ENCODE measurements at regions not wholly inside any gene's neighbourhood (a gene's known extent, or its start where the extent isn't known, plus 50 kb on each side); places are given as distances from the start of the nearest gene placed in this dataset.
"Not testable (repeated sequence)": the region's sequence is repeated elsewhere in the genome, so short reads cannot be mapped to it uniquely, and the experiment has no call there.

- TF ChIP-seq CTCF (IDR thresholded peaks at IDR 0.05; ENCODE audit: extremely low read depth, missing control alignments) = no peak
Observed at GRCh38 chrX:140425712-140426395, 79.0 kb downstream of the SOX3 start.

GRCh38 chrX:140422501-140422900 is 82.4 kb downstream of the SOX3 start:
- no peak for TF ChIP-seq CTCF (IDR thresholded peaks at IDR 0.05; ENCODE audit: extremely low read depth, missing control alignments)
- DNase-seq (ENCODE audit: low spot score) = no peak

More at GRCh38 chrX:140425712-140426395, 79.0 kb downstream of the SOX3 start:
- DNase-seq (ENCODE audit: low spot score) = no peak

DNA sequence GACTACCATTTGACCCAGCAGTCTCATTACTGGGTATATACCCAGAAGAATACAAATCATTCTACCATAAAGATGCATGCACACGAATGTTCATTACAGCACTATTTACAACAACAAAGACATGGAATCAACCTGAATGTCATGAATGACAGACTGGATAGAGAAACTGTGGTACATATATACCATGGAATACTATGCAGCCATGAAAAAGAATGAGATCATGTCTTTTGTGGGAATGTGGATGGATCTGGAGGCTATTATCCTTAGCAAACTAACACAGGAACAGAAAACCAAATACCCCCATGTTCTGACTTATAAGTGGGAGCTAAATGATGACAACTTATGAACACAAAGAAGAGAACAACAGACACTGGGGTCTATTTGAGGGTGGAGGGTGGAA is 102.7 kb downstream of the SOX3 start:
- not testable (repeated sequence) for DNase-seq (ENCODE audit: low spot score)

- DNase-seq (ENCODE audit: low spot score) = not testable (repeated sequence)
Observed at GRCh38 chrX:140396326-140396725, 108.5 kb downstream of the SOX3 start.

GRCh38 chrX:140393507-140393906 is 111.4 kb downstream of the SOX3 start:
- TF ChIP-seq CTCF (IDR thresholded peaks at IDR 0.05; ENCODE audit: extremely low read depth, missing control alignments) = no peak
- no peak for DNase-seq (ENCODE audit: low spot score)

DNA sequence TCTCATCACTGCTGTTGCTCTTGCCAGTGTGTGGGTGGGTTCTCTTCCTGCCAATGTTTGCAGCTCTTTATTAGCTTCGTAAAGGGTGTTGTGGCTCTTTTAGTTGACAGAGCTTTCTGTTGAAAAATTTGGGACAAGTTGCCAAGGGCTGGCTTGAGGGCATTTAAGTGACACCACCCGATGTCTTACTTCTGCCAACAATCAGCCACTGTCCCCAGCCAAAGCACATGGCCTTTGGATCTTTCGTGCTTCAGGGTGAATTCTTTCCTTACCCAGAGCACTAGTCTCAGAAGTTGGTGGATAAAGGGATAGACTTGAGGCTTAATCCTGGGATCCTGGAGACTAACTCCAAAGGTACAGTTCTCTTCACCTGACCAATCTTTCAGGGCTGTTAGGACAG is 113.6 kb downstream of the SOX3 start:
- TF ChIP-seq CTCF (IDR thresholded peaks at IDR 0.05; ENCODE audit: extremely low read depth, missing control alignments) = no peak
- no peak for DNase-seq (ENCODE audit: low spot score)

GRCh38 chrX:140389331-140389730 is 115.5 kb downstream of the SOX3 start:
- DNase-seq (ENCODE audit: low spot score) = no peak
- no peak for TF ChIP-seq CTCF (IDR thresholded peaks at IDR 0.05; ENCODE audit: extremely low read depth, missing control alignments)

DNA sequence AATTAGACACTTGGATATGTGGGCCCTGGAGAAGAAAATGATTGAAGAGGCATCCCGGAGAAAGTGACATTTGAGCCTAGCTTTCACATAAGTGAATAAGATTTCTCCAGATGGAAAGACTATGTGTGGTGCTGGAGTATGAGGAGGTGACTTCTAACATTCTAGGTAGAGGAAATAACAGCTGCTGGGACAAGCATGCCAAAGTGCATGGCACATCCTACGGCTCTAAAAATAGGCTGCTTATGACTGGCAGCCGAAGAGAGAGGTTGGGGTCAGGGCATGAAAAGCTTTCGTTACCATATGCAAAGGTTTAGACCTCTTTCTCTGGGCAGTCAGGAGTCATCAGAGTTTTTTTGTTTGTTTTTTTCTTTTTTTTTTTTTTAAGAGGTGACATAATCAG is 142.0 kb downstream of the SOX3 start:
- DNase-seq (ENCODE audit: low spot score) = no peak
- no peak for TF ChIP-seq CTCF (IDR thresholded peaks at IDR 0.05; ENCODE audit: extremely low read depth, missing control alignments)
